ENCODE measurements at regions not wholly inside any gene's neighbourhood (a gene's known extent, or its start where the extent isn't known, plus 50 kb on each side); places are given as distances from the start of the nearest gene placed in this dataset.

GRCh38 chr13:68490594-68490993 lies 1260.5 kb upstream of the PCDH9 start:
- DNase-seq, result no peak
- 66 to 73% methylated on average over 4 of the region's 4 CpGs for WGBS, 2 donors
- intact Hi-C loops (cut with DNase I), result no loop called here
- no peak overlapping the region for H3K4me3 ChIP-seq
- H3K36me3 ChIP-seq, result no peaks in the 10 kb centered on the region
- H3K9me3 ChIP-seq, result no peaks in the 10 kb centered on the region
- H3K4me1 ChIP-seq, result no peaks in the 10 kb centered on the region
- no peaks in the 10 kb centered on the region for H3K27me3 ChIP-seq
- H3K27ac ChIP-seq, result no peak overlapping the region
- TF ChIP-seq CTCF (IDR thresholded peaks at IDR 0.05), result no peak
- no peak for TF ChIP-seq POLR2A (IDR thresholded peaks at IDR 0.05)

DNA sequence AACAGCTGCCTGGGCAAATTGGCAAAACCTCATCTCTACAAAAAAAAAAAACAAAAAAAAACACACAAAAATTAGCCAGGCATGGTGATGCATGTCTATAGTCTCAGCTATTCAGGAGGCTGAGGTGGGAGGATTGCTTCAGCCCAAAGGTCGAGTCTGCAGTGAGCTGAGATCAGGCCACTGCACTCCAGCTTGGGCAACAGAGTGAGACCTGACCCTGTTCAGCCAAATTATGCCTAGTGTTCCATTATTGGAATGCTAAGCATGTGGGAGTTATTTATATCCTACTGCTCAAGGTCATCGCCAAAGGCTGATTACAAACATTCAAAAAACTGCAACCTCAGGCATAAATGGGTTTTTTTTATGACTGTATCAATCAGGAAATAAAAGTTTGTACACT lies 1251.0 kb upstream of the PCDH9 start:
- no peak for DNase-seq
- H3K27me3 ChIP-seq, result no peaks in the 10 kb centered on the region
- 29 to 66% methylated on average over 2 of the region's 2 CpGs for WGBS, 2 donors
- H3K27ac ChIP-seq, result no peak overlapping the region
- TF ChIP-seq POLR2A (IDR thresholded peaks at IDR 0.05), result no peak
- no peak for TF ChIP-seq CTCF (IDR thresholded peaks at IDR 0.05)
- TF ChIP-seq POLR2AphosphoS5 (IDR thresholded peaks at IDR 0.05), result no peak
- no peak for TF ChIP-seq EP300 (IDR thresholded peaks at IDR 0.05)
- no peaks in the 10 kb centered on the region for H3K9me3 ChIP-seq
- no peak overlapping the region for H3K4me3 ChIP-seq
- H3K36me3 ChIP-seq, result no peaks in the 10 kb centered on the region
- no peaks in the 10 kb centered on the region for H3K4me1 ChIP-seq
- intact Hi-C loops (cut with DNase I), result no loop called here

GRCh38 chr13:68473834-68474326 lies 1243.7 kb upstream of the PCDH9 start:
- DNase-seq, result no peak
- no peaks in the 10 kb centered on the region for H3K4me1 ChIP-seq
- WGBS, 2 donors, result 51 to 81% methylated on average over 1 of the region's 1 CpG
- no peak overlapping the region for H3K27ac ChIP-seq
- TF ChIP-seq POLR2AphosphoS5 (IDR thresholded peaks at IDR 0.05) (no peak), CTCF (IDR thresholded peaks at IDR 0.05) (no peak), POLR2A (IDR thresholded peaks at IDR 0.05) (no peak), EP300 (IDR thresholded peaks at IDR 0.05) (no peak)
- H3K36me3 ChIP-seq, result no peaks in the 10 kb centered on the region
- no peaks in the 10 kb centered on the region for H3K27me3 ChIP-seq
- H3K4me3 ChIP-seq, result no peak overlapping the region
- intact Hi-C loops (cut with DNase I), result no loop called here
- H3K9me3 ChIP-seq, result no peaks in the 10 kb centered on the region

- no peaks in the 10 kb centered on the region for H3K9me3 ChIP-seq
- H3K4me3 ChIP-seq, result no peak overlapping the region
- TF ChIP-seq POLR2AphosphoS5 (IDR thresholded peaks at IDR 0.05) (no peak), POLR2A (IDR thresholded peaks at IDR 0.05) (no peak), CTCF (IDR thresholded peaks at IDR 0.05) (no peak), EP300 (IDR thresholded peaks at IDR 0.05) (no peak)
- no peak overlapping the region for H3K27ac ChIP-seq
- no peaks in the 10 kb centered on the region for H3K27me3 ChIP-seq
- H3K36me3 ChIP-seq, result no peaks in the 10 kb centered on the region
- no peak for DNase-seq
- intact Hi-C loops (cut with DNase I), result no loop called here
- H3K4me1 ChIP-seq, result no peaks in the 10 kb centered on the region
- 76 to 78% methylated on average over 4 of the region's 4 CpGs for WGBS, 2 donors
Observed at GRCh38 chr13:68467160-68467559, 1237.0 kb upstream of the PCDH9 start.

GRCh38 chr13:68440874-68441273 lies 1210.7 kb upstream of the PCDH9 start:
- Histone ChIP-seq H3K36me3 (no peaks in the 10 kb centered on the region), H3K4me3 (no peak overlapping the region), H3K27me3 (no peaks in the 10 kb centered on the region), H3K4me1 (peaks cover 0 to 11% (median 0%) of the 10 kb centered on the region in 4 donors), H3K27ac (no peak overlapping the region), H3K9me3 (no peaks in the 10 kb centered on the region)
- intact Hi-C loops (cut with DNase I), result no loop called here
- no peak for DNase-seq
- TF ChIP-seq POLR2A (IDR thresholded peaks at IDR 0.05) (no peak), EP300 (IDR thresholded peaks at IDR 0.05) (no peak), CTCF (IDR thresholded peaks at IDR 0.05) (no peak), POLR2AphosphoS5 (IDR thresholded peaks at IDR 0.05) (no peak)

All from sigmoid colon (tissue), 6 donors.